ENCODE measurements at regions not wholly inside any gene's neighbourhood (a gene's known extent, or its start where the extent isn't known, plus 50 kb on each side); places are given as distances from the start of the nearest gene placed in this dataset.

- TF ChIP-seq, protein P1, sequence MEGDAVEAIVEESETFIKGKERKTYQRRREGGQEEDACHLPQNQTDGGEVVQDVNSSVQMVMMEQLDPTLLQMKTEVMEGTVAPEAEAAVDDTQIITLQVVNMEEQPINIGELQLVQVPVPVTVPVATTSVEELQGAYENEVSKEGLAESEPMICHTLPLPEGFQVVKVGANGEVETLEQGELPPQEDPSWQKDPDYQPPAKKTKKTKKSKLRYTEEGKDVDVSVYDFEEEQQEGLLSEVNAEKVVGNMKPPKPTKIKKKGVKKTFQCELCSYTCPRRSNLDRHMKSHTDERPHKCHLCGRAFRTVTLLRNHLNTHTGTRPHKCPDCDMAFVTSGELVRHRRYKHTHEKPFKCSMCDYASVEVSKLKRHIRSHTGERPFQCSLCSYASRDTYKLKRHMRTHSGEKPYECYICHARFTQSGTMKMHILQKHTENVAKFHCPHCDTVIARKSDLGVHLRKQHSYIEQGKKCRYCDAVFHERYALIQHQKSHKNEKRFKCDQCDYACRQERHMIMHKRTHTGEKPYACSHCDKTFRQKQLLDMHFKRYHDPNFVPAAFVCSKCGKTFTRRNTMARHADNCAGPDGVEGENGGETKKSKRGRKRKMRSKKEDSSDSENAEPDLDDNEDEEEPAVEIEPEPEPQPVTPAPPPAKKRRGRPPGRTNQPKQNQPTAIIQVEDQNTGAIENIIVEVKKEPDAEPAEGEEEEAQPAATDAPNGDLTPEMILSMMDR (IDR thresholded peaks at IDR 0.05; ENCODE audit: insufficient read depth, low read length, missing control alignments): no peak
- no peak for DNase-seq (ENCODE audit: low read depth, low spot score)
- ChIA-PET POLR2A (no interaction called here), CTCF (no interaction called here)
- H3K4me3 ChIP-seq (ENCODE audit: low read depth, low read length): no peak overlapping the region
Observed at GRCh38 chr5:2598503-2598902, 153.0 kb downstream of the IRX2 start.

- H3K4me3 ChIP-seq (ENCODE audit: low read depth, low read length): no peak overlapping the region
- no peak for DNase-seq (ENCODE audit: low read depth, low spot score)
- ChIA-PET CTCF (no interaction called here), POLR2A (no interaction called here)
- TF ChIP-seq, protein P1 (IDR thresholded peaks at IDR 0.05; ENCODE audit: insufficient read depth, low read length, missing control alignments): no peak
Observed at GRCh38 chr5:2594701-2595100, 156.8 kb downstream of the IRX2 start.

DNA sequence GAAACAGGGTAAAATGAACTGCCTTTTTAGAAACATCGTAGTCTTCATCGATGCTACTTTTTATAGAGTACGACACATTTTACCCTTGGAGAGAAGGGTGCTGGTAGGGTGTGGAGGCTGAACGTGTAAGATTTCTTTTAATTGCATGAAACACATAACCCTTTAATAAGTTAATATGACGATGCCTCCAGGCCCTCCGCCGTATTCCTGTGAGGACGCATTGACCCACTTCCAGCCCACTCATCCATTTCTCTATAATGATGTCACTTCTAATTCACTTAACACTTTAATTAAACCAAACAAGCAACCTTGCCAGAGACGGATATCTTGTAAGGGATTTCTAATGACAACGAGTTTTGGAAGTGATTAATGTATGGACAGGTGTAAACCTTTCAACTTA is 158.7 kb downstream of the IRX2 start:
- TF ChIP-seq, protein P1 (IDR thresholded peaks at IDR 0.05; ENCODE audit: insufficient read depth, low read length, missing control alignments): no peak
- no peak overlapping the region for H3K4me3 ChIP-seq (ENCODE audit: low read depth, low read length)
- POLR2A ChIA-PET: no interaction called here
- CTCF ChIA-PET: no interaction called here
- no peak for DNase-seq (ENCODE audit: low read depth, low spot score)

- DNase-seq (ENCODE audit: low read depth, low spot score): no peak
- CTCF ChIA-PET: no interaction called here
- H3K4me3 ChIP-seq (ENCODE audit: low read depth, low read length): no peak overlapping the region
- TF ChIP-seq, protein P1 (IDR thresholded peaks at IDR 0.05; ENCODE audit: insufficient read depth, low read length, missing control alignments): no peak
- POLR2A ChIA-PET: no interaction called here
Observed at GRCh38 chr5:2591777-2592453, 159.6 kb downstream of the IRX2 start.

DNA sequence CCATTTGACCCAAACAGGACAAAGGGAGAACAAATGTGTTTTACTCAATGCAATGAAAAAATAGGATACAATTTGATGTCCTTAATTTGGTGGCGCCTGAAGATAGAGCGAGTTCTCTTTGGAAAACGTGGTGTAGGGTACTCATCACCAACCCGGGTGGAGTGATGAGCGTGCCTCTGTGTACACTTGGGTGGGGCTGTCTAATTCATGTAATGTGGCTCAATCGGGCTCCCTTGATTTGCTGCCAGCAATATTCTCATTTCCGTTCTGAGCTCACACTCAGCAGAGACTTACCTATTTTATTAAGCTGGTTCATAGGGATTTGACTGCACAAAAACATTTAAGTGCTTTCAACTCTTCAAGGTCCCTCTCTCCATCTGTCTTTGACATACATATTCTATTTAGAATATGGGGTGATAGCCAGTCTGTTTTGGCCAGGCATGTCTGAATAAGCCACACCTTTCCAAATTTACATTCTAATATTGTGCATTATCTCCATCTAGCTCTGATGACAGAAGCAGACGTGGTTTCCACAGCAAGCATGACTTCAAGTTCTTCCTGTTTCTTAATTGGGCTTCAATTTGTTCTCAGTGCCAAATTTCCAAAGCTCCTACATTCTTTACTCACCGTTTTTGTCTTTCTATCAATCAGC is 162.5 kb downstream of the IRX2 start:
- no peak for DNase-seq (ENCODE audit: low read depth, low spot score)
- H3K4me3 ChIP-seq (ENCODE audit: low read depth, low read length): no peak overlapping the region
- CTCF ChIA-PET: no interaction called here

More for the DNA sequence above, 162.5 kb downstream of the IRX2 start:
- POLR2A ChIA-PET: no interaction called here
- TF ChIP-seq, protein P1 (IDR thresholded peaks at IDR 0.05; ENCODE audit: insufficient read depth, low read length, missing control alignments): no peak
